Hepatocyte (in vitro differentiated cells): ENCODE measurements at regions not wholly inside any gene's neighbourhood (a gene's known extent, or its start where the extent isn't known, plus 50 kb on each side); places are given as distances from the start of the nearest gene placed in this dataset.

ENCODE experiments used
- EZH2 ChIP-seq: fragments of 200-600 bp; sonication (generic); IDR thresholded peaks from 2 replicates; pipeline ENCODE4 v1.6.1; 2016; ENCODE audit warnings: antibody characterized with exemption, mild to moderate bottlenecking, borderline replicate concordance
- TF ChIP-seq, protein P1 (sequence below): fragments of 200-600 bp; sonication (generic); IDR thresholded peaks from 2 replicates; pipeline ENCODE4 v1.5.1; 2016; ENCODE audit warnings: antibody characterized with exemption, mild to moderate bottlenecking; ENCODE audit not compliant: poor library complexity

DNA sequence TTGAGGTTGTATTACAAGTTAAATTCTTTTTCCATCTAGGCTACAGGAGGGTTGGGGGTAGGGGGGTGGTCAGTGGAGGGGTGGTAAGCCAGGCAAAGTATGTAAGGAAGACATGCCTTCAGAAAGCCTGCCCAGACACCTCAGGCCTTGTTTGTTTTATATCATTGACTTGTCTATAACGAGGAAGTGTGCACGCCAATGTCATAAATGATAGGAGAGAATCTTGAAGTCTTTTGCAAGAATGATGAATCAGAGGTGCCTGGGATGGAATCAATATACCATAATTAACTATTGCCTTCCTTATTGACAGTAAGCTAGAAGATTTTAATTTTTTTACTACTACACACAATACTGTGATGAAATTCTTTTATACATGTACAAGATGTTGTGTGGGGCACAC is 90.7 kb downstream of the SEC61B start:
- TF ChIP-seq, protein P1, sequence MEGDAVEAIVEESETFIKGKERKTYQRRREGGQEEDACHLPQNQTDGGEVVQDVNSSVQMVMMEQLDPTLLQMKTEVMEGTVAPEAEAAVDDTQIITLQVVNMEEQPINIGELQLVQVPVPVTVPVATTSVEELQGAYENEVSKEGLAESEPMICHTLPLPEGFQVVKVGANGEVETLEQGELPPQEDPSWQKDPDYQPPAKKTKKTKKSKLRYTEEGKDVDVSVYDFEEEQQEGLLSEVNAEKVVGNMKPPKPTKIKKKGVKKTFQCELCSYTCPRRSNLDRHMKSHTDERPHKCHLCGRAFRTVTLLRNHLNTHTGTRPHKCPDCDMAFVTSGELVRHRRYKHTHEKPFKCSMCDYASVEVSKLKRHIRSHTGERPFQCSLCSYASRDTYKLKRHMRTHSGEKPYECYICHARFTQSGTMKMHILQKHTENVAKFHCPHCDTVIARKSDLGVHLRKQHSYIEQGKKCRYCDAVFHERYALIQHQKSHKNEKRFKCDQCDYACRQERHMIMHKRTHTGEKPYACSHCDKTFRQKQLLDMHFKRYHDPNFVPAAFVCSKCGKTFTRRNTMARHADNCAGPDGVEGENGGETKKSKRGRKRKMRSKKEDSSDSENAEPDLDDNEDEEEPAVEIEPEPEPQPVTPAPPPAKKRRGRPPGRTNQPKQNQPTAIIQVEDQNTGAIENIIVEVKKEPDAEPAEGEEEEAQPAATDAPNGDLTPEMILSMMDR = no peak
- TF ChIP-seq EZH2 = no peak
